GM19395 (cell line): ENCODE measurements at regions not wholly inside any gene's neighbourhood (a gene's known extent, or its start where the extent isn't known, plus 50 kb on each side); places are given as distances from the start of the nearest gene placed in this dataset.

Source experiments
- ATAC-seq: cut with Tn5 transposase; IDR thresholded peaks from one replicate; pipeline ENCODE4 v1.9.1; 2021; ENCODE audit warnings: mild to moderate bottlenecking, moderate library complexity; ENCODE audit not compliant: unreplicated experiment

DNA sequence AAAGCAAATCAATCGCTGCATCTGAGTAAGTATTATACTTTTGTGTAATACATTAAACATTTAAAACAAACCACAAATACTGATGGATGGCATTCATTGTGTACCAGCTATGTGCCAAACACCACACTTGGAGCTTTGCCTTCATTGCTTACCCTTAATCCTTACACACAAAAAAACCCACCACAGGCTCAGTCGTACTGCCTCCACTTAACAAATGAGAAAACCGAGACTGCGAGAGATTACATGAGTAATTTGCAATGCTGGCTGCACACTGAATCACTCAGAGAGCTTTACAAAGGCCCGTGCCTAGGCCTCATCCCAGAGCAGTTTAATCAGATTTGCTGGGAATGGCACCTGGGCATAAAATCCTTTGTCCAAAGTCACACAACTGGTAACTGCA is 130.5 kb downstream of the EDN1 start:
- ATAC-seq = no peak

DNA sequence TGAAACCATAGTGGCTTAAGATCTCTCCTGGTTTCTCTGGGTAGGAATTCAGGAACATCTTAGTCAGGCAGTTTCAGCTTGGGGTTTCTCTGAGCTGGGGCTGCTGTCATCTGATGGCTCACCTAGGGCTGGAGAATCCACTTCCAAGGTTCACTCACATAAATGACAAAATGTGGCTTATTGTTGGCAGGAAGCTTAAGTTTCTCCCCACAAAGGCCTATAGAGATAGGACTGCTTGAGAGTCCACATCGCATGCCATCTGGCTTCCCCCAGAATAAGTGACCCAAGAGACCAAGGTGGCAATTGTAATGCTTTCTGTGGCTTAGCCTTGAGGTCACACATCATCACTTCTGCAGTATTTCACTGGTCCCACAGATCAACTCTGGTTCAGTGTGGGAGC is 131.4 kb downstream of the EDN1 start:
- ATAC-seq = no peak

GRCh38 chr6:12422848-12423247 is 132.7 kb downstream of the EDN1 start:
- ATAC-seq = no peak

- ATAC-seq = no peak
Observed at GRCh38 chr6:12423832-12424231, 133.7 kb downstream of the EDN1 start.

GRCh38 chr6:12426121-12426520 is 136.0 kb downstream of the EDN1 start:
- no peak for ATAC-seq

- ATAC-seq = no peak
Observed at GRCh38 chr6:12431023-12431422, 140.9 kb downstream of the EDN1 start.

- no peak for ATAC-seq
Observed at GRCh38 chr6:12436224-12436623, 146.1 kb downstream of the EDN1 start.

GRCh38 chr6:12436683-12437082 is 146.5 kb downstream of the EDN1 start:
- ATAC-seq = no peak

DNA sequence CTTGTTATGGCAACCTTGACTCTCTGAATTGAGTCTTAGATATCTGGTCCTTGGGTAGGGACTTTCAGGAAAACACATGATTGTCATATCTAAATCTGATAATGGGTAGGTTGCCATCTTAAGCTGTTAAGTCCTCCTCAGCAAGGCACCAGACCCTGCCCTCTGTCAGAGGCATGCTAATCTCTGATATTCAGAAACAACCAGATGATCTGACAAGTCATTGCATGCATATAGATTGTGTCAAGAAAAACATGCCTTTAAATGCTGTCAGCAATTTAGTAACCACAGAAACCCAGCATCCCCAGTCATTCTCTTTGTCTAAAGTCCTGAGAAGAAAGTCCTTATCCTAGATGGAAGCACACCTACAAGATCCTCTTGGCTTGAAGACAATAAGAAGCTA is 149.1 kb downstream of the EDN1 start:
- no peak for ATAC-seq

- no peak for ATAC-seq
Observed at GRCh38 chr6:12440981-12441380, 150.8 kb downstream of the EDN1 start.

DNA sequence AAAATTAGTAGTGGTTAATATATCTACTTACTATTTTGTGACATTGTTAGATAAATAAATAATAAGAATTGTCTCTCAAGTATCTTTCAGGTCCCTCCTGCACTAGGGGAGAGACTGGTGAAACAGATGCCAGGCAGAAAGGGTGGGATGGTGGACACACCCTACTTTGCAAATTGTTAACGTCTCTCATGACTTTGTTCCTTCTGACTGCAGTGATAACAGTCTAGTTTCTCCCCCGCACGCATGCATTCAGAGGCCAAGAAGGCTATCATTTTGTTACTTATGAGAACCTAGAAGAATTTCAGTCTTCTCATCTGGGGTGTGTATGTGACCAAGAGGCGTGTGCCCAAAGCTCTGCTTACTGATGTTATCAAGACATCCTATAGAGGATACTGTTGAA is 152.3 kb downstream of the EDN1 start:
- ATAC-seq = no peak

DNA sequence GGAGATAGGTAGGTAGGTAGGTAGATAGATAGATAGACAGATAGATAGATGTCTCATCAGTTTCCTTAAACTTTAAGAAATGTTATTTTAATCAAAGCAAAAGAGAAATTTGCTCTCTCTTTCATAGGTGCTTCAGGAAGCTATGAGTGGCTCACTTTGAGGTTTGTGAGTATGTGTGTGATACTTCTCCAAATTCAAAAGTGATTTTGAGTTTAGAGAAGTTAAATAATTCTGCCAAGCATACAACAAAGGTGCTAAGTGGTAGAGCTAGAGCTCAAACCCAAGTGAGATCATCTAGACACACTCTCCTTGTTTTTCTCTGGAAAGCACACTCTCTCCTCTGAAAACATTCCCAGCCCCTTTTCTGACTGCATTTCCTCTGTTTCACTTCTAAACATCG is 156.2 kb downstream of the EDN1 start:
- no peak for ATAC-seq

DNA sequence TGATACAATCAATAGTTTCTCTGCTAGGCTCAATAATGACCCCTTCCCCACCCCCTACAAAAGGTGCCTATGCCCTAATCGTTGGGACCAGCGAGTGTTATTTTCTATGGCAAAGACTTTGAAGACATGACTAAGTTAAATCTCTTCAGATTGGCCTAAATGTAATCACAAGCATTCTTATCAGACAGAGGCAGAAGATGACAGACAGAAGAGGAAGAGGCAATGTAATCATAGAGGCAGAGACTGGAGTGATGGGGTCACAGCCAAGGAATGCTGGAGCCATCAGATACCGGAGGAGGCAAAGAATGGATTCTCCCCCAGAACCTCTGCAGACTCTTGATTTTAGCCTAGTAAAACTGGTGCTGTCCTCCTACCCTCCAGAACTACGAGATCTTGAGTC is 159.3 kb downstream of the EDN1 start:
- no peak for ATAC-seq

- no peak for ATAC-seq
Observed at GRCh38 chr6:12450467-12450866, 160.3 kb downstream of the EDN1 start.

- ATAC-seq = no peak
Observed at GRCh38 chr6:12456343-12456742, 166.2 kb downstream of the EDN1 start.

- no peak for ATAC-seq
Observed at GRCh38 chr6:12457094-12457493, 166.9 kb downstream of the EDN1 start.

DNA sequence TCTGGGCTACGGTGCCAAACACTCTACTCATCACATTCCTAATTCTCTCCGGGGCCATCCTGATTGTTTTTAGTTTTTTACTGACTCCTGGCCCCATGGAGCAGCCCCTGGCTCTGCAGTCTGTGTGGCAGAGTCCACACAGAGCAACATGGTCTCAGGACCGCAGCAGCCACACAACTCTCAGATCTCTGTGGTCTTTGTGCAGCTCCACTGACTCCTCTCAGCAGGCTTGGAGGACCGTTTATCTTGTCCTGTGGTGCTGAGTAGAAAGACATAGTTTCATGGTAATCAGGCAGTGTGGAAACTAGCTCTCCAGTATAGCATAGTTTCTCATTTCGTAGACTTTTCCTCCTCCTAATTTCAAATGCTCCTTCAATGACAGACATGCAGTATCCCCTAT is 168.4 kb downstream of the EDN1 start:
- no peak for ATAC-seq

- no peak for ATAC-seq
Observed at GRCh38 chr6:12459945-12460661, 169.9 kb downstream of the EDN1 start.

GRCh38 chr6:12467706-12468670 is 177.8 kb downstream of the EDN1 start:
- ATAC-seq = no peak

GRCh38 chr6:12472601-12473038 is 182.5 kb downstream of the EDN1 start:
- no peak for ATAC-seq

- ATAC-seq = no peak
Observed at GRCh38 chr6:12473494-12473893, 183.3 kb downstream of the EDN1 start.
